GM20000 (cell line): ENCODE measurements at regions not wholly inside any gene's neighbourhood (a gene's known extent, or its start where the extent isn't known, plus 50 kb on each side); places are given as distances from the start of the nearest gene placed in this dataset.
A peak's percentile ranks its signal among the peaks of the same experiment; 100 is the strongest.

ENCODE experiments used
- DNase-seq: peaks from one replicate; pipeline ENCODE4 v3.0.0; 2012; ENCODE audit warnings: low spot score
- CTCF ChIP-seq: IDR thresholded peaks from 2 replicates; pipeline ENCODE4 v1.5.1; 2012; ENCODE audit warnings: mild to moderate bottlenecking, control low read depth; ENCODE audit errors: extremely low read depth, missing control alignments

DNA sequence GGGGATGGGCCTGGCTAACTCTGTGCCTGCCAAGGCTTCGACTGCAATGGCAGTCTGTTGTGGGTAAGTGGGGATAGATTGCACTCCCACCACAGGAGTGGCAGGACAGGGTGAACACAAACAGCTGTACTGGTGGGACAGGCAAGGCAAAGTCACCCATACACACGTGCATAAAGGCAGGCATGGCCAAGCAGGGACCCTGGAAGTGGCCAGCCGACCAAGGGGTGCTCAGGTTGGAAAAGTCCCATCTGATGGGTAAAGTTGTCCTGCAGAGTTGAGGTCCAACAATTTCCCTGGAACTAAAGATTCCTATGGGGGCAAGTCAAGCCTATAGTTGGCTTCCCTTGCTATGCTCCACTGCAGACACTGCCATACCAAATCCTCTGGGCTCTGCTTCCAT lies 1961.9 kb upstream of the ADGRL3 start:
- no peak for DNase-seq
- no peak for TF ChIP-seq CTCF

DNA sequence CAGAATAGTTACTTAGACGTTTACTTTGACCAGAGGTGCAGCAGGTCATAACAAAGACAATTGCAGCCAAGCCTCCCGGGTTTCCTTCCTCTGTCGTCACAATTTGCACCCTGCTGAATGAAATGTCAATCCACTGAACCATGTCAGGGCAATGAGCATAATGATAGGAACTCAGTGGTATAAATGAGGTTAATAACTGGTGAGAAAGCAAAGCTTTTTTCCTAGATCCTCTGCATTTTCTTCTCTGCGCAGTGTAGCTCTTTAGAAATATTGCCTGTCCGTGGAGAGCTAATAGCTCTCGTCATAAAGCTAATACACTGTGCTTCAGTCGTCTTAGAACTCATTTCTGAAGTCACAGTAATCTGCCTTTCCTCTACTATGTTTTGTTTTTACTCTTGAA lies 1960.1 kb upstream of the ADGRL3 start:
- no peak for DNase-seq
- no peak for TF ChIP-seq CTCF

DNA sequence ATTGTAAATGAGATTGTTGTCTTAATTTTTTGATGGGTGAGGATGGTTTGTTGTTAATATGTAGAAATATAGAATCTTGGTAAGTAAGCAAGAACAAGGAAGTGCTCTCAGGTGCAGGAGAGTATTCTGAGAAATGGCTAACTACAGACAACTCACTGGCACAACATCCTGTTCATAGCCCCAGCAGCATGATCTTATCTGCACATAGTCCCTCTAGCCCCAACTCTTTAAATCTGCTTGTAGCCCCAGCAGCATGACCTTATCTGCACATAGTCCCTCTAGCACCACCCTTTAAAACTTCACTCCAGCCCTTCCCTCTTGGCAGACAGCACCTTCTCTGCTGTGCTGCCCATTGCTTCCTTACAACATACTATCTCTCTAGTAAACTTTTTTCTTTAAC lies 1957.1 kb upstream of the ADGRL3 start:
- no peak for DNase-seq
- TF ChIP-seq CTCF, result no peak

- DNase-seq, result peak; percentile 2
Measured at GRCh38 chr4:59247032-59247431, 1953.1 kb upstream of the ADGRL3 start.

GRCh38 chr4:59248313-59248712 lies 1951.8 kb upstream of the ADGRL3 start:
- no peak for TF ChIP-seq CTCF
- no peak for DNase-seq

More at GRCh38 chr4:59247032-59247431, 1953.1 kb upstream of the ADGRL3 start:
- TF ChIP-seq CTCF, result no peak

DNA sequence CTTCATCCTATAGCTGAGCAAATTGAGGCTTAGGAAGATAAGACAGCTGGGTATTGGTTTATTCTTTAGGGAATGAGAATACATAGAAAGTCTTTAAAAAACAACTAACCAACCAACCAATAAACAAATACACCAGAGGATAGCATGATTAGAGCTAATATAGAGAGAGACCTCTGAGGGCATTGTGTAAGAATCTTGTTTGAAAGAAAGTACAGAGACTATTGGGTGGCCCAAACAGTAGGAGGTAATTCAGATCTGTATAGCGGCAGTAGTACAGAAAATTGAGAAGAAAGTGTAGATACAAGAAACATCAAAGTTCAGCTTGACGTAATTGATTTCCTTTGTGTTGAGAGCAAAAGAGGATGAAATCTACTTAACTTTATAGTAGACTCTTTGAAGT lies 1951.0 kb upstream of the ADGRL3 start:
- DNase-seq, result no peak
- no peak for TF ChIP-seq CTCF

GRCh38 chr4:59258002-59258401 lies 1942.1 kb upstream of the ADGRL3 start:
- no peak for DNase-seq
- no peak for TF ChIP-seq CTCF
